ENCODE measurements at regions not wholly inside any gene's neighbourhood (a gene's known extent, or its start where the extent isn't known, plus 50 kb on each side); places are given as distances from the start of the nearest gene placed in this dataset.

DNA sequence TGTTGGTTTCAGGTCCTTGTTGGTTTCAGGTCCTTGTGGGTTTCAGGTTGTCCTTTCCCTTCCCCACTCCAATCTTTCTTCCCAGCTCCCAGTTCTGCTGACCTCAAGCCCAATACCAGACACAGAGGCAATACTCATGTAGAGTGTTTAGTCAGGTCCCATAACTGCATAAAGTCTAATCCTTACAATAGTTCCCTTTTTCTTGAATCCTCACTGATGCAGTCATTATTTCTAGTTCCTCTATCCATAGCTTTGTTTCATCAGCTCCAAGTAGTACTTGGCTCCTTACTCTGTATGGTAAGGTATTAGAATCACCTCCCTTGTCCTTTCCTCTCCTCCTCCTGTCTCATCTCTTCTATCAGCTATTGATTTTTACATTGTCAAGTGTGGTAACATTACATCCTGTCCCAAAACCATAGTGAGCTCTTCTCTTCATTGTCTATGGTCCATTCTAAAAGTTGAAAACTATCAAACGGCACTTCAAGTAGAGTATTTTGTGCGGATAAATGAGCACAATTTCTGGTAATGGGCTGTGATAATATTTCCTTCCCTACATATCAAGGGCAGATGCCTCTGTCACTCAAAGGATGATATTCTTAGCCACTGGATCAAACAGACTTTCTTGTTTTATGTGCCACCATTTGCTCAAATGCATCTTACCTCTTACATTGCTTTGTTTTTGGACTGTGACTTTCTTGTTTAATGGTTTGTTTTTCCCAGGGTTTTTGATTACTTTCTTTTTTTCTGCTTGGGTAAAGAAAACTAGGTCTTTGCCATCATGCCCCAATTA lies 57.2 kb upstream of the JDP2 start:
- DNase-seq: peak; percentile 22 to 43 (median 23)

DNA sequence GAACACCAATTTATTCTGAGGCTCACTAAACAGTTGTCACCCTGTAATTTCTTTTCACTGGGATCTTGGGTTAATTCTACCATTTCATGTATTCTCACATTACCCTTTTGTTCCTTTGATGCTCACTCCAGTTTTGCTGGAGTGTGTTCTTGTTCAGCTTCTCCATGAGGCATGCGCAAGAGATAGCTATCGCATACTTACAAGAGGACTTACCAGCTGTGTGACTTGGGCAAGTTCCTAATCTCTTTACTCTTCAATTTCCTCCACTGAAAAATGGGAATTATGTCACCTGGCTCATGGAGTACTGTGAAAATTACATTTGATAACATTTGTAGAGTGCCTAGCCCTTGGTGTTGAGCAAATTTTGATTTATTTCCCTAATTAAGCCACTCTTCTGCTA lies 56.5 kb upstream of the JDP2 start:
- no peak for DNase-seq

DNA sequence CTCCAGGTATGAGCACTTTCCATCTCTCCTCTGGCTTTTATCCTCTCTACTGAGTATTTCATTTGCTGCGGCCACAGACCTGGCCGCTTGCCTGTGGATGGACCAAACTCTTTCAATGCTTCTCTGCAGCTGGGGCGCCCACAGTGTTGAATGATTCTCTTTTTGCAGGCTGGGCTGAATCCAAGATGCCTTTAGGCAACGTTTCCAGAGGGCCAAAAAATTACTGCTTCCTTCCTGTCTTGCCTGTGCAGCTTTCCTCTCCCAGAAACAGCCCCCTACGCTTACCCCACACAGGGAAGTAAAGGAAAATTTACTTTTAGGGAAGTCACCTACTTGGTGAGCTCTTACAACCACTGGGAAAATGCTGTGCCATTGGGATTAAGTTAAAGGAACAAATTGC lies 55.6 kb upstream of the JDP2 start:
- DNase-seq: peak in 2 of 3 donors; percentile 41 to 74

DNA sequence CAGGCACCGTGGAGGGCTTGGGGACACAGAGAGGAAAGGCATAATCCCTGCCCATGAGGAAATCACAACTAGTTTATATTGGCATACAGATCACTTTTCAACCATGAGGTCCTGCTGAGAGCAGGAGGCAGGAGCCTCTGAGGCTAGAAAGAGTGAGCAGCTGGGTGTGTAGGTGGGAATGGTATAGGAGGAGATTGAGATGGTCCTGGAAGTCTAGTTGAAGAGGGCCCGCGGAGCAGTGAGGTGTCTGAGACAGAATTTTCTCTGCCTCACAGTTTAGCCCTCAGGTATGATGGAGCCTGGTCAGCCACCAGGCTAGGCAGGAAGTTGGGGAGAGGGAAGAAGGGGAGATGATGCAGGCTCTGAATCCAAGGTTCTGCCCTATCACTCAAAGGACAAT lies 54.7 kb upstream of the JDP2 start:
- no peak for DNase-seq

DNA sequence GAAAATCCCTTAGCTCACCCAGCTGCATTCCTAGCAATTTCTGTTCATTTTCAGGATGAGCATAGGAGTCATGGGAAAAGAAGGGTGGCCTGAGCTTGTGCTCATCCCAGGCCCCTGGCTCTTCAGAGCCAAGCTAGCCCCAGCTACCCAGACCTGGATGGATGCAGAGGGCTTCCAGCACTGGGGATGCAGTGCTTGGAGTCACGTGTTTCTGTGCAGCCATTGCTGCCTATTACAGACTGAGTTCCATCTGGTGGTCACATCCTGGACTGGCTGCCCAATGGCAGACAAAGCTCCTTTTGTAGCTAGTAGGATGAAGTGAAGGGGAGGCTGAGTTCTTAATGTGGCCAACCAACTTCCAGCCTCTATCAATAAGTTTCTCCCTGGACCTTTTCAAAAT lies 54.2 kb upstream of the JDP2 start:
- DNase-seq: no peak

DNA sequence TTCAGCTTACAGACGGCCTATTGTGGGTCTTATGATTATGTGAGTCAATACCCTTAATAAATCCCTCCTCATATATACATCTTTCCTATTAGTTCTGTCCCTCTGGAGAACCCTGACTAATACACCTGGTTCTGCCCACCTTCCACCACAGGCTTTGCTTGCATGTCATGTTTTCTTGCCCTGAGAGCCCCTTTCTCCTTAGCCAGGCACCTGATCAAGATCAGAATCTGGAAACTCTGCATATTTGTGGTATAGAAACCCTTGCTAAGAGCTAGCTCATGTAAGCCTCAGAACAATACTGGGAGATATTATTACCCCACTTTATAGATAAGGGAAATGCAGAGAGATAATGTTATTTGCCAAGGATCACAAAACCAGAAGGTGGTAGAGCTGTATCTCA lies 52.9 kb upstream of the JDP2 start:
- no peak for DNase-seq

DNA sequence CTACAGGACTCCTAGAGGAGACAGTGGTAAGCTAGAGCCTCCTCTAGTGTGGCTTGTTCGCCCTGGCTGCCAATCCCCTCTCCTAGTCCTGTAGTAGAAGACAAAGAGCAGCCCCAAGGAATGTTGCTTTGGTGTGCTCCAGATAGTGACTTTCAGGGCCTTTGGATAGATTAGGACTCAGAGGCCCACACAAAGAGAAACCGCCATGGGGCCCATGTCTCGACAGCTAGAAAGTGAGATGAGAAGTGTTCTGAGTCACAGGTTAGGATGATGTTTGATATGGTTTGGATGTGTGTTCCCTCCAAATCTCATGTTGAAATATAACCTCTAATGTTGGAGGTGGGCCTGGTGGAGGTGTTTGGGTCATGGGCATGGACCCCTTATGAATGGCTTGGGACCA lies 51.8 kb upstream of the JDP2 start:
- DNase-seq: no peak
